GM23338 (cell line): ENCODE measurements at regions not wholly inside any gene's neighbourhood (a gene's known extent, or its start where the extent isn't known, plus 50 kb on each side); places are given as distances from the start of the nearest gene placed in this dataset.

Experiments used
- ATAC-seq: fragments of 200-7000 bp; cut with Tn5 transposase; 3 replicates; pipeline ENCODE4 v1.9.1; 2020
- DNase-seq: peaks from one replicate; pipeline ENCODE4 v3.0.0-alpha.2; 2015; ENCODE audit warnings: low spot score
- H2AFZ ChIP-seq: fragments of 200-600 bp; sonication (generic); 2 replicates; pipeline ENCODE4 v1.8.0; 2016; ENCODE audit warnings: antibody characterized with exemption, mild to moderate bottlenecking, moderate library complexity
- H3F3A ChIP-seq: fragments of 200-600 bp; sonication (generic); replicated peaks from 2 replicates; pipeline ENCODE4 v1.8.0; 2017; ENCODE audit warnings: antibody characterized with exemption, mixed run types, low read depth
- H3K27ac ChIP-seq: fragments of 200-600 bp; sonication (generic); 2 replicates; pipeline ENCODE4 v1.6.1; 2016; ENCODE audit warnings: low read depth
- H3K27me3 ChIP-seq: fragments of 200-600 bp; sonication (generic); 2 replicates; pipeline ENCODE4 v1.8.0; 2016; ENCODE audit warnings: mild to moderate bottlenecking, mixed run types, moderate library complexity; ENCODE audit not compliant: insufficient read depth
- H3K36me3 ChIP-seq: fragments of 200-600 bp; sonication (generic); 2 replicates; pipeline ENCODE4 v1.8.0; 2016; ENCODE audit warnings: mild to moderate bottlenecking; ENCODE audit not compliant: insufficient read depth
- H3K4me1 ChIP-seq: fragments of 200-600 bp; sonication (generic); 2 replicates; pipeline ENCODE4 v1.8.0; 2016; ENCODE audit warnings: mild to moderate bottlenecking, moderate library complexity; ENCODE audit not compliant: insufficient read depth
- H3K4me2 ChIP-seq: fragments of 200-600 bp; sonication (generic); 2 replicates; pipeline ENCODE4 v1.7.1; 2017; ENCODE audit warnings: mixed run types
- H3K4me3 ChIP-seq: fragments of 200-600 bp; sonication (generic); 2 replicates; pipeline ENCODE4 v1.6.1; 2016; ENCODE audit warnings: mixed run types
- H3K79me2 ChIP-seq: fragments of 200-600 bp; sonication (generic); replicated peaks from 2 replicates; pipeline ENCODE4 v1.8.0; 2017; ENCODE audit warnings: mild to moderate bottlenecking; ENCODE audit not compliant: insufficient read depth
- H3K9me2 ChIP-seq: fragments of 200-600 bp; sonication (generic); 2 replicates; pipeline ENCODE4 v1.8.0; 2017; ENCODE audit not compliant: insufficient read depth
- H4K20me1 ChIP-seq: fragments of 200-600 bp; sonication (generic); replicated peaks from 2 replicates; pipeline ENCODE4 v1.8.0; 2017; ENCODE audit warnings: mild to moderate bottlenecking; ENCODE audit not compliant: insufficient read depth
- H3K27ac Mint-ChIP-seq: 2 replicates; pipeline ENCODE4 v1.8.0; 2020; ENCODE audit warnings: inconsistent platforms, mild to moderate bottlenecking, moderate library complexity, mixed read lengths
- H3K27me3 Mint-ChIP-seq: 3 replicates; pipeline ENCODE4 v1.8.0; 2022; ENCODE audit warnings: low read depth, mild to moderate bottlenecking, moderate library complexity, mixed read lengths, inconsistent platforms; ENCODE audit not compliant: insufficient read depth, poor library complexity
- H3K36me3 Mint-ChIP-seq: 3 replicates; pipeline ENCODE4 v1.8.0; 2021; ENCODE audit warnings: low read depth, mild to moderate bottlenecking, inconsistent platforms, moderate library complexity, mixed read lengths
- H3K4me1 Mint-ChIP-seq: 3 replicates; pipeline ENCODE4 v1.8.0; 2020; ENCODE audit warnings: mild to moderate bottlenecking, inconsistent platforms, mixed read lengths
- H3K4me3 Mint-ChIP-seq: 3 replicates; pipeline ENCODE4 v1.8.0; 2021; ENCODE audit warnings: moderate library complexity, mild to moderate bottlenecking, inconsistent platforms, mixed read lengths
- H3K9me3 Mint-ChIP-seq: 3 replicates; pipeline ENCODE4 v1.8.0; 2020; ENCODE audit warnings: moderate library complexity, mild to moderate bottlenecking, inconsistent platforms, mixed read lengths
- CREB1 ChIP-seq: fragments of 250-450 bp; sonication (Bioruptor Pico); IDR thresholded peaks from 2 replicates; pipeline ENCODE4 v1.5.0; 2020; ENCODE audit warnings: low read depth, mild to moderate bottlenecking, moderate library complexity
- EZH2phosphoT487 ChIP-seq: fragments of 200-600 bp; sonication (generic); IDR thresholded peaks from one replicate; pipeline ENCODE4 v1.8.1; 2018; ENCODE audit warnings: antibody characterized with exemption; ENCODE audit not compliant: unreplicated experiment
- JUNB ChIP-seq: IDR thresholded peaks from one replicate; pipeline ENCODE4 v1.6.1; 2016; ENCODE audit warnings: antibody characterized with exemption; ENCODE audit not compliant: unreplicated experiment
- NANOG ChIP-seq: IDR thresholded peaks from 2 replicates; pipeline ENCODE4 v1.6.1; 2016; ENCODE audit warnings: antibody characterized with exemption, borderline replicate concordance
- STAT1 ChIP-seq: IDR thresholded peaks from one replicate; pipeline ENCODE4 v1.6.1; 2016; ENCODE audit warnings: antibody characterized with exemption; ENCODE audit not compliant: unreplicated experiment
- ZNF114 ChIP-seq: fragments of 250-450 bp; sonication (Bioruptor Pico); IDR thresholded peaks from 2 replicates; pipeline ENCODE4 v1.5.0; 2020; ENCODE audit warnings: mild to moderate bottlenecking, moderate library complexity
- TF ChIP-seq, protein P1 (sequence below): IDR thresholded peaks from one replicate; pipeline ENCODE4 v1.6.1; 2018; ENCODE audit warnings: antibody characterized with exemption; ENCODE audit not compliant: unreplicated experiment
- TF ChIP-seq, protein P2 (sequence below): IDR thresholded peaks from 2 replicates; pipeline ENCODE4 v1.6.1; 2016; ENCODE audit warnings: antibody characterized with exemption
- TF ChIP-seq, protein P3 (sequence below): fragments of 250-450 bp; sonication (Bioruptor Pico); IDR thresholded peaks from 2 replicates; pipeline ENCODE4 v1.5.0; 2020; ENCODE audit warnings: mild to moderate bottlenecking, moderate library complexity

DNA sequence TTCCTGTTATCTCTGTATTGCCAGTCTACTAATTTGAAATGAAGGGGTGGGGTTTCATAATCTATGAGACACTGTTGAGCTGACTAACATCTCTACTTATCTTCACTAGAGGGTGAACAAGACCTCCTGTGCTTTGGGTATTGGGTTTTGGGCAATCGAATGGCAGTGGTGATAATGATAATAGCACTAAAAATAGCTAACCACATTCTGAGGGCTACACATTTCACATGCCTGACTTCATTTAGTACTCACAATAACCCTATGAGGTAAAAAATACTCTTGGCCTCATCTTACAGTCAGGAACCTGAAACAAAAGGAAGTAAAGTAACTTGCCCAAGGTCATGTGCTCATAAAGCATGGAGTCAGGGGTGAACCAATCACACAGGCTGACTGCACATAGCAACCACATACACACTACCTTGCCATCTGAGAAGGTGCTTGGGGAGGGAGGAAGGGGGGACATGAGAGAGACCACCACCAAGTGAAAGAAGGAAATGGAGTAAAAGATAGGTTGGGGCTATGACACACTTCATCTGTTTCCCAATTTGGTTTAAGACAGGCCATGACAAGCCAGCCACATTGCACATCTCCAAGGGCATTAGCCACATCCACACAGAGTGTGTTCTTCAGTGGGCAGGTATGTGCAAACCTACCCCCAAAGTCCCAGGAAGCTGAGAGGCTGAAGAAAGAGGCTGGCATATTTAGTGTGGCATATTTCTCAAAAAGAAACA, 387.6 kb upstream of the DDI1 start:
- no peak overlapping the region for H2AFZ ChIP-seq
- H3K36me3 ChIP-seq, result peaks cover 7% of the 10 kb centered on the region; the same call in 1 of the 2 replicates
- ATAC-seq, result no peak
- no peaks in the 10 kb centered on the region; the same call in 1 of the 2 replicates for H3K9me2 ChIP-seq
- no peak overlapping the region for H3K4me2 ChIP-seq
- Mint-ChIP-seq H3K27me3 (peaks cover 4% of the 10 kb centered on the region), H3K4me3 (no peak overlapping the region), H3K27ac (no peak overlapping the region), H3K9me3 (peaks cover 26% of the 10 kb centered on the region), H3K36me3 (peaks cover 24% of the 10 kb centered on the region), H3K4me1 (no peaks in the 10 kb centered on the region)
- no peaks in the 10 kb centered on the region for H3K79me2 ChIP-seq
- no peaks in the 10 kb centered on the region for H3K27me3 ChIP-seq
- no peaks in the 10 kb centered on the region for H4K20me1 ChIP-seq
- TF ChIP-seq, protein P1, sequence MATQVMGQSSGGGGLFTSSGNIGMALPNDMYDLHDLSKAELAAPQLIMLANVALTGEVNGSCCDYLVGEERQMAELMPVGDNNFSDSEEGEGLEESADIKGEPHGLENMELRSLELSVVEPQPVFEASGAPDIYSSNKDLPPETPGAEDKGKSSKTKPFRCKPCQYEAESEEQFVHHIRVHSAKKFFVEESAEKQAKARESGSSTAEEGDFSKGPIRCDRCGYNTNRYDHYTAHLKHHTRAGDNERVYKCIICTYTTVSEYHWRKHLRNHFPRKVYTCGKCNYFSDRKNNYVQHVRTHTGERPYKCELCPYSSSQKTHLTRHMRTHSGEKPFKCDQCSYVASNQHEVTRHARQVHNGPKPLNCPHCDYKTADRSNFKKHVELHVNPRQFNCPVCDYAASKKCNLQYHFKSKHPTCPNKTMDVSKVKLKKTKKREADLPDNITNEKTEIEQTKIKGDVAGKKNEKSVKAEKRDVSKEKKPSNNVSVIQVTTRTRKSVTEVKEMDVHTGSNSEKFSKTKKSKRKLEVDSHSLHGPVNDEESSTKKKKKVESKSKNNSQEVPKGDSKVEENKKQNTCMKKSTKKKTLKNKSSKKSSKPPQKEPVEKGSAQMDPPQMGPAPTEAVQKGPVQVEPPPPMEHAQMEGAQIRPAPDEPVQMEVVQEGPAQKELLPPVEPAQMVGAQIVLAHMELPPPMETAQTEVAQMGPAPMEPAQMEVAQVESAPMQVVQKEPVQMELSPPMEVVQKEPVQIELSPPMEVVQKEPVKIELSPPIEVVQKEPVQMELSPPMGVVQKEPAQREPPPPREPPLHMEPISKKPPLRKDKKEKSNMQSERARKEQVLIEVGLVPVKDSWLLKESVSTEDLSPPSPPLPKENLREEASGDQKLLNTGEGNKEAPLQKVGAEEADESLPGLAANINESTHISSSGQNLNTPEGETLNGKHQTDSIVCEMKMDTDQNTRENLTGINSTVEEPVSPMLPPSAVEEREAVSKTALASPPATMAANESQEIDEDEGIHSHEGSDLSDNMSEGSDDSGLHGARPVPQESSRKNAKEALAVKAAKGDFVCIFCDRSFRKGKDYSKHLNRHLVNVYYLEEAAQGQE, result no peak
- TF ChIP-seq NANOG, result no peak
- TF ChIP-seq STAT1, result no peak
- TF ChIP-seq, protein P2, sequence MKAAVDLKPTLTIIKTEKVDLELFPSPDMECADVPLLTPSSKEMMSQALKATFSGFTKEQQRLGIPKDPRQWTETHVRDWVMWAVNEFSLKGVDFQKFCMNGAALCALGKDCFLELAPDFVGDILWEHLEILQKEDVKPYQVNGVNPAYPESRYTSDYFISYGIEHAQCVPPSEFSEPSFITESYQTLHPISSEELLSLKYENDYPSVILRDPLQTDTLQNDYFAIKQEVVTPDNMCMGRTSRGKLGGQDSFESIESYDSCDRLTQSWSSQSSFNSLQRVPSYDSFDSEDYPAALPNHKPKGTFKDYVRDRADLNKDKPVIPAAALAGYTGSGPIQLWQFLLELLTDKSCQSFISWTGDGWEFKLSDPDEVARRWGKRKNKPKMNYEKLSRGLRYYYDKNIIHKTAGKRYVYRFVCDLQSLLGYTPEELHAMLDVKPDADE, result no peak
- TF ChIP-seq ZNF114, result no peak
- TF ChIP-seq EZH2phosphoT487, result no peak
- TF ChIP-seq JUNB, result no peak
- TF ChIP-seq, protein P3, sequence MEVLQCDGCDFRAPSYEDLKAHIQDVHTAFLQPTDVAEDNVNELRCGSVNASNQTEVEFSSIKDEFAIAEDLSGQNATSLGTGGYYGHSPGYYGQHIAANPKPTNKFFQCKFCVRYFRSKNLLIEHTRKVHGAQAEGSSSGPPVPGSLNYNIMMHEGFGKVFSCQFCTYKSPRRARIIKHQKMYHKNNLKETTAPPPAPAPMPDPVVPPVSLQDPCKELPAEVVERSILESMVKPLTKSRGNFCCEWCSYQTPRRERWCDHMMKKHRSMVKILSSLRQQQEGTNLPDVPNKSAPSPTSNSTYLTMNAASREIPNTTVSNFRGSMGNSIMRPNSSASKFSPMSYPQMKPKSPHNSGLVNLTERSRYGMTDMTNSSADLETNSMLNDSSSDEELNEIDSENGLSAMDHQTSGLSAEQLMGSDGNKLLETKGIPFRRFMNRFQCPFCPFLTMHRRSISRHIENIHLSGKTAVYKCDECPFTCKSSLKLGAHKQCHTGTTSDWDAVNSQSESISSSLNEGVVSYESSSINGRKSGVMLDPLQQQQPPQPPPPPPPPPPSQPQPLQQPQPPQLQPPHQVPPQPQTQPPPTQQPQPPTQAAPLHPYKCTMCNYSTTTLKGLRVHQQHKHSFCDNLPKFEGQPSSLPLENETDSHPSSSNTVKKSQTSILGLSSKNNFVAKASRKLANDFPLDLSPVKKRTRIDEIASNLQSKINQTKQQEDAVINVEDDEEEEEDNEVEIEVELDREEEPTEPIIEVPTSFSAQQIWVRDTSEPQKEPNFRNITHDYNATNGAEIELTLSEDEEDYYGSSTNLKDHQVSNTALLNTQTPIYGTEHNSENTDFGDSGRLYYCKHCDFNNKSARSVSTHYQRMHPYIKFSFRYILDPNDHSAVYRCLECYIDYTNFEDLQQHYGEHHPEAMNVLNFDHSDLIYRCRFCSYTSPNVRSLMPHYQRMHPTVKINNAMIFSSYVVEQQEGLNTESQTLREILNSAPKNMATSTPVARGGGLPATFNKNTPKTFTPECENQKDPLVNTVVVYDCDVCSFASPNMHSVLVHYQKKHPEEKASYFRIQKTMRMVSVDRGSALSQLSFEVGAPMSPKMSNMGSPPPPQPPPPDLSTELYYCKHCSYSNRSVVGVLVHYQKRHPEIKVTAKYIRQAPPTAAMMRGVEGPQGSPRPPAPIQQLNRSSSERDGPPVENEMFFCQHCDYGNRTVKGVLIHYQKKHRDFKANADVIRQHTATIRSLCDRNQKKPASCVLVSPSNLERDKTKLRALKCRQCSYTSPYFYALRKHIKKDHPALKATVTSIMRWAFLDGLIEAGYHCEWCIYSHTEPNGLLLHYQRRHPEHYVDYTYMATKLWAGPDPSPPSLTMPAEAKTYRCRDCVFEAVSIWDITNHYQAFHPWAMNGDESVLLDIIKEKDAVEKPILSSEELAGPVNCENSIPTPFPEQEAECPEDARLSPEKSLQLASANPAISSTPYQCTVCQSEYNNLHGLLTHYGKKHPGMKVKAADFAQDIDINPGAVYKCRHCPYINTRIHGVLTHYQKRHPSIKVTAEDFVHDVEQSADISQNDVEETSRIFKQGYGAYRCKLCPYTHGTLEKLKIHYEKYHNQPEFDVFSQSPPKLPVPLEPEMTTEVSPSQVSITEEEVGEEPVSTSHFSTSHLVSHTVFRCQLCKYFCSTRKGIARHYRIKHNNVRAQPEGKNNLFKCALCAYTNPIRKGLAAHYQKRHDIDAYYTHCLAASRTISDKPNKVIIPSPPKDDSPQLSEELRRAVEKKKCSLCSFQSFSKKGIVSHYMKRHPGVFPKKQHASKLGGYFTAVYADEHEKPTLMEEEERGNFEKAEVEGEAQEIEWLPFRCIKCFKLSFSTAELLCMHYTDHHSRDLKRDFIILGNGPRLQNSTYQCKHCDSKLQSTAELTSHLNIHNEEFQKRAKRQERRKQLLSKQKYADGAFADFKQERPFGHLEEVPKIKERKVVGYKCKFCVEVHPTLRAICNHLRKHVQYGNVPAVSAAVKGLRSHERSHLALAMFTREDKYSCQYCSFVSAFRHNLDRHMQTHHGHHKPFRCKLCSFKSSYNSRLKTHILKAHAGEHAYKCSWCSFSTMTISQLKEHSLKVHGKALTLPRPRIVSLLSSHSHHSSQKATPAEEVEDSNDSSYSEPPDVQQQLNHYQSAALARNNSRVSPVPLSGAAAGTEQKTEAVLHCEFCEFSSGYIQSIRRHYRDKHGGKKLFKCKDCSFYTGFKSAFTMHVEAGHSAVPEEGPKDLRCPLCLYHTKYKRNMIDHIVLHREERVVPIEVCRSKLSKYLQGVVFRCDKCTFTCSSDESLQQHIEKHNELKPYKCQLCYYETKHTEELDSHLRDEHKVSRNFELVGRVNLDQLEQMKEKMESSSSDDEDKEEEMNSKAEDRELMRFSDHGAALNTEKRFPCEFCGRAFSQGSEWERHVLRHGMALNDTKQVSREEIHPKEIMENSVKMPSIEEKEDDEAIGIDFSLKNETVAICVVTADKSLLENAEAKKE (CRISPR knock-in tag), result no peak
- TF ChIP-seq CREB1 (CRISPR knock-in tag), result no peak
- H3K4me3 ChIP-seq, result no peak overlapping the region
- H3K4me1 ChIP-seq, result no peaks in the 10 kb centered on the region
- no peak overlapping the region for H3K27ac ChIP-seq
- no peaks in the 10 kb centered on the region for H3F3A ChIP-seq
- no peak for DNase-seq
